D721Med (cell line): ENCODE measurements at regions not wholly inside any gene's neighbourhood (a gene's known extent, or its start where the extent isn't known, plus 50 kb on each side); places are given as distances from the start of the nearest gene placed in this dataset.
"Not testable (repeated sequence)": the region's sequence is repeated elsewhere in the genome, so short reads cannot be mapped to it uniquely, and the experiment has no call there.

Experiments used
- DNase-seq: peaks from one replicate; pipeline ENCODE4 v3.0.0; 2011; ENCODE audit warnings: low spot score; ENCODE audit not compliant: insufficient read length
- FAIRE-seq: peaks from 2 replicates; lab custom pipeline; 2011; peaks lifted over from hg19 to GRCh38; lab: Jason Lieb, UNC
- TF ChIP-seq, protein P1 (sequence below): IDR thresholded peaks from 2 replicates; pipeline ENCODE4 v1.5.1; 2012; ENCODE audit warnings: mild to moderate bottlenecking, control low read depth; ENCODE audit not compliant: insufficient read depth; ENCODE audit errors: missing control alignments

DNA sequence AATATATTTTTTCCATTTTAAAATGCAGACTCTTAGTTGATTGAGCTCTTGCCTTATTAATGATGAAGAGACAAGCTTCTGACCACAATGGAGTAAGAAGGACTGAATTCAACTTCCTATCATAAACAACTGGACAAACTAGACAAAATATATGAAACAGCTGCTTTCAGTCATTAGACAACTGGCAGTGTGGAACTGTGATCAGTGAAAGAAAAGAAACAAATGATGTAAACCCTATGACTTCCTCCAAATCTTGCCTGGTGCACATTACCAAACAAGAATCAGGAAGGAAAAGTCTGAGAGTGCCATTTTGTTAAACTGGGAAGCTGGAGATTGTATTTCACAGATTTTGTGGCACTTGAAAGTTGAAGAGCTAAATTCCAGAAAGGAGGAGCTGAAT, 154.7 kb upstream of the ATXN7L3B start:
- no peak for FAIRE-seq
- TF ChIP-seq, protein P1, sequence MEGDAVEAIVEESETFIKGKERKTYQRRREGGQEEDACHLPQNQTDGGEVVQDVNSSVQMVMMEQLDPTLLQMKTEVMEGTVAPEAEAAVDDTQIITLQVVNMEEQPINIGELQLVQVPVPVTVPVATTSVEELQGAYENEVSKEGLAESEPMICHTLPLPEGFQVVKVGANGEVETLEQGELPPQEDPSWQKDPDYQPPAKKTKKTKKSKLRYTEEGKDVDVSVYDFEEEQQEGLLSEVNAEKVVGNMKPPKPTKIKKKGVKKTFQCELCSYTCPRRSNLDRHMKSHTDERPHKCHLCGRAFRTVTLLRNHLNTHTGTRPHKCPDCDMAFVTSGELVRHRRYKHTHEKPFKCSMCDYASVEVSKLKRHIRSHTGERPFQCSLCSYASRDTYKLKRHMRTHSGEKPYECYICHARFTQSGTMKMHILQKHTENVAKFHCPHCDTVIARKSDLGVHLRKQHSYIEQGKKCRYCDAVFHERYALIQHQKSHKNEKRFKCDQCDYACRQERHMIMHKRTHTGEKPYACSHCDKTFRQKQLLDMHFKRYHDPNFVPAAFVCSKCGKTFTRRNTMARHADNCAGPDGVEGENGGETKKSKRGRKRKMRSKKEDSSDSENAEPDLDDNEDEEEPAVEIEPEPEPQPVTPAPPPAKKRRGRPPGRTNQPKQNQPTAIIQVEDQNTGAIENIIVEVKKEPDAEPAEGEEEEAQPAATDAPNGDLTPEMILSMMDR: no peak

DNA sequence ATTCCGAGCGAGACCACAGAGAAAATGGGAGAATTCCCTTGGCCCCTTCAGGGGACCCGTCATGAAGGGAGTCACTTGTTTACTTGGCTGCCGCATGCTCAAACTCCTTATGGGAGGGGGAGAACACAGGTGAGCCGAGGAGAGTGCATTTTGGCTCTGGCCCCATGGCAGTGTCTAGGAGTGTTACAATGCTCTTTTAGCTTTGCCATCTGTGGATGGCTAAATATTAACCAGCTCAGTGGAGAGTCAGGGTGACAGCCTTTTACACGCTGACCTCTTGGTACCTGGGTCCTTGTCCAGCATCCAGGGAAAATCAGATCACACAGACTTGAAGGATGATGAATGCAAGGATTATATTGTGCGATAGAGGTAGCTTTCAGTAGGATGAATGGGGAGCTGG, 146.4 kb upstream of the ATXN7L3B start:
- FAIRE-seq: no peak
- TF ChIP-seq, protein P1: no peak

More for the DNA sequence above, 154.7 kb upstream of the ATXN7L3B start:
- DNase-seq: no peak

DNA sequence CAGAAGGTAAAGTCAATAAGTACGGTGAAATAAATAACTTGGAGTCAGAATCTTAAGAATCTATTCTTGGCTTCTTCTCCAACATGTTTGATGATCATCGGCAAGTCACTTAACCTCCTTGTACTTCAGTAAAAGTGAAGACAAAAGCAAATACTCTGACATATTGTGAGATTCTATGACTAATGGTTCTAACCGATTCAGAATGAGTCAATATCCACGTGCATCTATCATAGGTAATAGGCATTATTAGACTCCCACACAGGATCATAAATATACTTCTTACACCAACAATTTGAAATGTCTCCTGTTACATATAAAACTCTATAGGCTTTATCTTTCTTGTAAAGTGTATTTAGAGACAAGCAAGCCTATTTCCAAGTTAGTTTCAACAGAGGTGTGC, 144.4 kb upstream of the ATXN7L3B start:
- no peak for FAIRE-seq
- no peak for DNase-seq
- TF ChIP-seq, protein P1: no peak

More for the DNA sequence above, 146.4 kb upstream of the ATXN7L3B start:
- no peak for DNase-seq

DNA sequence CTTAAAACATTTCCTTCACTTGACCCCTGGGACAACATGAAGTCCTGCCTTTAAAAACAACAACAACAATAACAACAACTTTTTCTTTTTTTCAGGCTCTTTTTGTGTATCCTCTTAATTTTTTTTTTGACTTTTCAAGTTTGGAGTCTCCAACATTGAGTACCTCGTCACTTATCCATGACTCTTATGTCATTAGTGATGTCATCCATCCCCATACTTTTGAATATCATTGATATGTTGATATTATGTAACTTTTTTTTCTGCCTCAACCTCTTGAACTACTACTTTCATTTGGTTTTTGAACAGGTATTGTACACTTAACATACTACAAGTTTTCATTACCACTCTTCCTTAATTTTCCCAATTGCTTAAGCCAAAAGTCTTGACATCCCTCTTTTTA, 143.0 kb upstream of the ATXN7L3B start:
- FAIRE-seq (no peak), DNase-seq (no peak)
- TF ChIP-seq, protein P1: no peak

DNA sequence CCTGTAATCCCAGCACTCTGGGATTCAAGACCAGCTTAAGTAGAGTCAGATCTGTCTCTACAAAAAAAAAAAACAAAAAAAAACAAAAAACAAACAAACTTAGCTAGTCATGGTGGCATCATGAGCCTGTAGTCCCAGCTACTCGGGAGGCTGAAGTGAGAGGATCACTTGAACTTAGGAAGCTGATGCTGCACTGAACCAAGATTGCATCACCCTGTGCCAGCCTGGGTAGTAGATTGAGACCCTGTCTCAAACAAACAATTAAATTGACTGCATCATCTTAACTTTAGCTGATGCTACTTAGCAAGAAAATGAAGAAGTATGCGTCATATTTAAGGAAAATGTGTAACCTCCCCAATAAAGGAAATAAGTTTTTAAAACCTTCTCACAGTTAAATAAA, 136.6 kb upstream of the ATXN7L3B start:
- no peak for DNase-seq
- TF ChIP-seq, protein P1: no peak
- no peak for FAIRE-seq

DNA sequence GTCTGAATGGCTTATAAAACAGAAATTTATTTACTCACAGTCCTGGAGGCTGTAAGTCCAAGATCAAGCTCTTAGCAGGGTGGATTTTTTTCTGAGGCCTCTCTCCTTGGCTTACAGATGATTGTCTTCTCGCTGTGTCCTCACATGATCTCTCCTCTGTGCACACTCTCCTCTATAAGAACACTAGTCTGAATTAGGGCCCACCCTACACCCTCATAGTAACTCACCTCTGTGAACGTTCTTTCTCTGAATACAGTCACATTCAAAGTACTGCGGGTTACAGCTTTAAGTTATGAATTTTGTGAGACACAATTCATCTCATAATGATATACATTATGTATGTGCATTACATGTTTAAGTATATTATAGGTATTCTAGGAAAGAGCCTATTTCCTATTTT, 135.7 kb upstream of the ATXN7L3B start:
- TF ChIP-seq, protein P1: no peak
- DNase-seq: no peak
- no peak for FAIRE-seq

DNA sequence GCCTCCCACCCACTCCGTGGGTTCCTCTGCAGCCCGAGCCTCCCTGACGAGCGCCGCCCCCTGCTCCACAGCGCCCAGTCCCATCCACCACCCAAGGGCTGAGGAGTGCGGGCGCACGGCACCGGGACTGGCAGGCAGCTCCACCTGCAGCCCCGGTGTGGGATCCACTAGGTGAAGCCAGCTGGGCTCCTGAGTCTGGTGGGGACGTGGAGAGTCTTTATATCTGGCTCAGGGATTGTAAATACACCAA, 134.5 kb upstream of the ATXN7L3B start:
- not testable (repeated sequence) for FAIRE-seq, DNase-seq

DNA sequence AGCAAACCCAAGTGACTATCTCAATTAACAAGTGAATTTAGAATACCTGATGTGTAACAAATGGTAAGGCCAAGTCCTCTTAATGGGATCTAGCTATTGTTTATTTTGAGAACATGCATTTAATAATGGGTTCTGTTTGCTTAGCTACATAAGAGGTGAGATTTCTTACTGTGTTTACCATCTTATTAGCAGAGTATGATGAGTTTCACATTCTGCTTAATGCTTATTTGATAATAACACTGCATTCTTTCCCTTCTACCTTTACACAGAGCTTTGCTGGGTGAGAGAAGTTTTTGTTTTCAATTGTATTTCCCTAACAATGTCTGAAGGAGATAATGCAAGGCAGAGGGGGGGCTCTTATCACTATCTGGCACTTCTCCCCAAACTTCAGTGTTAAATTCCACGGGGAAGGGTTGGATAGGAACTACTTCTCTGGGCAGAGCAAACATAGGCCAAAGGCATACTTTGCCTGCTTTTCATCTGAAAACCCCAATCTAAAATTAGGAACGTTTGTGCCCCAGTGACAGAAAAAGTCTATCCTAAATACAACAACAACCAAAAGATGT, 129.0 kb upstream of the ATXN7L3B start:
- TF ChIP-seq, protein P1: no peak
- DNase-seq: no peak
- no peak for FAIRE-seq
